GM12878 (cell line): ENCODE measurements at regions not wholly inside any gene's neighbourhood (a gene's known extent, or its start where the extent isn't known, plus 50 kb on each side); places are given as distances from the start of the nearest gene placed in this dataset.

Experiments
- ATAC-seq: fragments of 200-7000 bp; cut with Tn5 transposase; 3 replicates; pipeline ENCODE4 v1.9.1; 2020; ENCODE audit warnings: mild to moderate bottlenecking, moderate library complexity
- BruUV-seq: library from RNA; stranded (reverse); fragments of 400-500 nt; replicated peaks from 2 replicates; lab custom pipeline; 2021; lab: Mats Ljungman, UMichigan
- CTCF ChIA-PET: fragments of 300-600 bp; sonication (Branson Sonifier 250); formaldehyde crosslinking; extraction: SDS; loops from one replicate; lab custom pipeline; 2021; ENCODE audit warnings: inconsistent platforms; lab: Yijun Ruan, JAX
- POLR2A ChIA-PET: fragments of 350-600 bp; formaldehyde crosslinking; extraction: SDS; loops from one replicate; lab custom pipeline; 2021; ENCODE audit warnings: inconsistent platforms; lab: Charles Lee
- RAD21 ChIA-PET: fragments of 300-600 bp; sonication (Branson Sonifier 250); formaldehyde crosslinking; loops from one replicate; lab custom pipeline; 2023; ENCODE audit warnings: antibody characterized with exemption; ENCODE audit not compliant: unreplicated experiment; lab: Charles Lee
- SMC1A ChIA-PET: fragments of 300-600 bp; sonication (Branson Sonifier 250); formaldehyde crosslinking; loops from one replicate; lab custom pipeline; 2023; ENCODE audit not compliant: unreplicated experiment, uncharacterized antibody; lab: Charles Lee
- DNase-seq: peaks from one replicate; pipeline ENCODE4 v3.0.0-alpha.2; 2011; ENCODE audit warnings: low read depth, low spot score
- FAIRE-seq: peaks from 3 replicates; lab custom pipeline; 2011; peaks lifted over from hg19 to GRCh38; lab: Jason Lieb, UNC
- H2AFZ ChIP-seq: 2 replicates; pipeline ENCODE4 v1.6.0; 2011; ENCODE audit warnings: low read depth, low read length, control low read depth; ENCODE audit not compliant: control insufficient read depth
- H3K27ac ChIP-seq: 2 replicates; pipeline ENCODE4 v1.5.1; 2011; ENCODE audit warnings: control low read depth; ENCODE audit not compliant: control insufficient read depth, insufficient read depth
- H3K27me3 ChIP-seq, 2 experiments: replicated peaks in 1 of 2; 2 replicates each; pipeline versions ENCODE4 v1.6.0 to v1.6.1; 2011; ENCODE audit warnings: low read length in 1 of 2; ENCODE audit not compliant: control insufficient read depth in 2 of 2, insufficient read depth in 2 of 2
- H3K36me3 ChIP-seq, 2 experiments: 2 replicates each; pipeline ENCODE4 v1.5.1; 2011; ENCODE audit warnings: low read length in 1 of 2; ENCODE audit not compliant: control insufficient read depth in 2 of 2, insufficient read depth in 2 of 2
- H3K4me1 ChIP-seq: 2 replicates; pipeline ENCODE4 v1.6.1; 2011; ENCODE audit warnings: mild to moderate bottlenecking, low read length, moderate library complexity, mixed read lengths; ENCODE audit not compliant: control insufficient read depth, insufficient read depth
- H3K4me2 ChIP-seq: 2 replicates; pipeline ENCODE4 v1.6.0; 2011; ENCODE audit warnings: control low read depth; ENCODE audit not compliant: control insufficient read depth, insufficient read depth
- H3K4me3 ChIP-seq: fragments of 200-600 bp; sonication (generic); 2 replicates; pipeline ENCODE4 v1.5.1; 2016
- H3K79me2 ChIP-seq: 2 replicates; pipeline ENCODE4 v1.6.0; 2011; ENCODE audit warnings: low read length; ENCODE audit not compliant: control insufficient read depth, insufficient read depth
- H3K9ac ChIP-seq: 2 replicates; pipeline ENCODE4 v1.8.0; 2011; ENCODE audit warnings: low read length, control low read depth, mixed read lengths; ENCODE audit not compliant: control insufficient read depth, insufficient read depth
- H3K9me3 ChIP-seq: replicated peaks from 3 replicates; pipeline ENCODE4 v1.5.1; 2011; ENCODE audit warnings: mild to moderate bottlenecking, low read length; ENCODE audit not compliant: control insufficient read depth, insufficient read depth
- H4K20me1 ChIP-seq: 2 replicates; pipeline ENCODE4 v1.6.0; 2011; ENCODE audit not compliant: control insufficient read depth, insufficient read depth
- BCLAF1 ChIP-seq: fragments of 450-650 bp; IDR thresholded peaks from 2 replicates; pipeline ENCODE4 v1.6.1; 2017; ENCODE audit warnings: antibody characterized with exemption, mild to moderate bottlenecking, moderate library complexity
- CREB1 ChIP-seq: IDR thresholded peaks from 2 replicates; pipeline ENCODE4 v1.6.1; 2012; ENCODE audit warnings: low read depth, mild to moderate bottlenecking, inconsistent platforms
- HCFC1 ChIP-seq: fragments of 150-350 bp; IDR thresholded peaks from 2 replicates; pipeline ENCODE4 v1.6.1; 2014; ENCODE audit warnings: low read length
- NFIC ChIP-seq: IDR thresholded peaks from 2 replicates; pipeline ENCODE4 v1.6.1; 2012; ENCODE audit warnings: low read depth, mild to moderate bottlenecking, inconsistent platforms, low read length, moderate library complexity
- SP1 ChIP-seq: IDR thresholded peaks from one replicate; pipeline ENCODE4 v1.6.1; 2011; ENCODE audit warnings: low read depth, low read length
- SRF ChIP-seq, 2 experiments: IDR thresholded peaks; 2 replicates each; pipeline ENCODE4 v1.6.1; 2011; ENCODE audit warnings: low read depth in 2 of 2, low read length in 2 of 2, mild to moderate bottlenecking in 1 of 2, moderate library complexity in 1 of 2
- TAF1 ChIP-seq: IDR thresholded peaks from 2 replicates; pipeline ENCODE4 v1.6.1; 2011; ENCODE audit warnings: mild to moderate bottlenecking, low read depth, low read length, borderline replicate concordance
- TCF3 ChIP-seq: IDR thresholded peaks from 2 replicates; pipeline ENCODE4 v1.6.1; 2012; ENCODE audit warnings: low read depth, mild to moderate bottlenecking, low read length, borderline replicate concordance; ENCODE audit not compliant: insufficient read depth
- ZNF384 ChIP-seq: IDR thresholded peaks from 2 replicates; pipeline ENCODE4 v1.6.1; 2012; ENCODE audit warnings: low read depth, mild to moderate bottlenecking, low read length, improper control_type of control experiment, borderline replicate concordance
- WGBS: methylation state at CpG from one replicate; pipeline ENCODE4 v1.1.6; 2016; ENCODE audit warnings: low lambda C conversion rate; ENCODE audit not compliant: insufficient replicate concordance, insufficient coverage; ENCODE audit errors: missing lambda C conversion rate; 5-methylcytosine and 5-hydroxymethylcytosine counted together
- in situ Hi-C: fragments of 300-500 bp; cut with MboI; formaldehyde crosslinking; loops from 9 replicates; pipeline ENCODE4 v1.14.3; 2018; ENCODE audit warnings: mixed read lengths
- intact Hi-C: fragments of 100-400 bp; cut with micrococcal nuclease; formaldehyde crosslinking; loops from one replicate; pipeline ENCODE4 v1.14.2; 2022; ENCODE audit not compliant: unreplicated experiment

GRCh38 chr17:77535435-77535834 lies 394.7 kb downstream of the SEC14L1 start:
- ChIA-PET POLR2A (no interaction called here), SMC1A (no interaction called here), CTCF (no interaction called here)
- FAIRE-seq (no peak), ATAC-seq (no peak), DNase-seq (no peak)
- WGBS: 5% methylated on average over 10 of the region's 10 CpGs
- Histone ChIP-seq H3K79me2 (no peaks in the 10 kb centered on the region), H4K20me1 (no peaks in the 10 kb centered on the region), H3K4me1 (no peaks in the 10 kb centered on the region), H3K27me3 (peaks cover 0 to 1% of the 10 kb centered on the region in 2 experiments; a peak in 1 of 4 replicates)
- no peak for TF ChIP-seq HCFC1
- TF ChIP-seq CREB1: no peak
- no peak for TF ChIP-seq ZNF384
- TF ChIP-seq SRF (IDR thresholded peaks at IDR 0.05; ENCODE audit: low read depth in 2 of 2, low read length in 2 of 2): no peak
- TF ChIP-seq, all 136 proteins: peak for 0
- Histone ChIP-seq H3K9me3 (no peaks in the 10 kb centered on the region; the same call in 2 of the 3 replicates), H3K4me3 (no peak overlapping the region), H3K27ac (no peak overlapping the region), H3K4me2 (no peak overlapping the region), H2AFZ (no peak overlapping the region), H3K36me3 (no peaks in the 10 kb centered on the region), H3K9ac (no peak overlapping the region)
- RAD21 ChIA-PET: no interaction called here
- in situ Hi-C loops: loop anchor here (5.0 kb wide), 1 partner anchor 477 kb away; no protein-coding TSS in a partner anchor
- intact Hi-C loops: no loop called here
- BruUV-seq: no TSS peak

- no peaks in the 10 kb centered on the region for H3K79me2 ChIP-seq
- intact Hi-C loops: no loop called here
- H3K27ac ChIP-seq: no peak overlapping the region
- no peak for FAIRE-seq
- CTCF ChIA-PET: no interaction called here
- in situ Hi-C loops: loop anchor here (5.0 kb wide), 1 partner anchor 476 kb away; no protein-coding TSS in a partner anchor
- no peak overlapping the region for H3K4me2 ChIP-seq
- H3K36me3 ChIP-seq: no peaks in the 10 kb centered on the region
- 44% methylated on average over 6 of the region's 6 CpGs for WGBS
- H3K4me1 ChIP-seq: no peaks in the 10 kb centered on the region
- no peak overlapping the region for H2AFZ ChIP-seq
- TF ChIP-seq BCLAF1 (no peak), TCF3 (no peak), NFIC (no peak), TAF1 (no peak), SP1 (no peak)
- TF ChIP-seq, all 136 proteins: peak for 0
- RAD21 ChIA-PET: no interaction called here
- H3K9ac ChIP-seq: no peak overlapping the region
- no peak overlapping the region for H3K4me3 ChIP-seq
- no peaks in the 10 kb centered on the region; the same call in 2 of the 3 replicates for H3K9me3 ChIP-seq
- POLR2A ChIA-PET: no interaction called here
- no peak for ATAC-seq
- peaks cover 0 to 1% of the 10 kb centered on the region in 2 experiments; a peak in 1 of 4 replicates for H3K27me3 ChIP-seq
- no peak for DNase-seq
- H4K20me1 ChIP-seq: no peaks in the 10 kb centered on the region
- SMC1A ChIA-PET: no interaction called here
- BruUV-seq: no TSS peak
These were observed 395.1 kb downstream of the SEC14L1 start for GRCh38 chr17:77535892-77536291.
